ENCODE measurements at regions not wholly inside any gene's neighbourhood (a gene's known extent, or its start where the extent isn't known, plus 50 kb on each side); places are given as distances from the start of the nearest gene placed in this dataset.
"Not testable (repeated sequence)": the region's sequence is repeated elsewhere in the genome, so short reads cannot be mapped to it uniquely, and the experiment has no call there.

DNA sequence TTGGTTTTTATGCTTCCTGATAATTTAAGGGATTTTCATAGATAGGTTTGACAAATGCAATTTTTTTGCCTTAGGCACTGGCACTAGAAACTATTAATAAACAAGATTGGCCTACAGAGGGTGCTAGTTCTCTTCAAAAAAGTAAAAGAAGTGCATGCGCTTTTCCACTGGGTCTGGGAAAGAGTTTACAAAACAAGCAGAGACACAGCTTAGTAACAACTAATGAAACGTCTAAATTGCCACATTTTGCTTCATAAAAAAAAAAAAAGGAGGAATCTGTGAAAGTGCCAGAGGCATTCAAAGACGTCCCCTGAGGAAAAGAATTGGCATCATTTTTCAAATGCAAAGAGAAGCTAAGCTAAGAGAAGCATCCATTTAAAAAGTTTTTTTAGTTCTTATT is 58.3 kb upstream of the EEA1 start:
- DNase-seq (ENCODE audit: low spot score) = peak; percentile 67

DNA sequence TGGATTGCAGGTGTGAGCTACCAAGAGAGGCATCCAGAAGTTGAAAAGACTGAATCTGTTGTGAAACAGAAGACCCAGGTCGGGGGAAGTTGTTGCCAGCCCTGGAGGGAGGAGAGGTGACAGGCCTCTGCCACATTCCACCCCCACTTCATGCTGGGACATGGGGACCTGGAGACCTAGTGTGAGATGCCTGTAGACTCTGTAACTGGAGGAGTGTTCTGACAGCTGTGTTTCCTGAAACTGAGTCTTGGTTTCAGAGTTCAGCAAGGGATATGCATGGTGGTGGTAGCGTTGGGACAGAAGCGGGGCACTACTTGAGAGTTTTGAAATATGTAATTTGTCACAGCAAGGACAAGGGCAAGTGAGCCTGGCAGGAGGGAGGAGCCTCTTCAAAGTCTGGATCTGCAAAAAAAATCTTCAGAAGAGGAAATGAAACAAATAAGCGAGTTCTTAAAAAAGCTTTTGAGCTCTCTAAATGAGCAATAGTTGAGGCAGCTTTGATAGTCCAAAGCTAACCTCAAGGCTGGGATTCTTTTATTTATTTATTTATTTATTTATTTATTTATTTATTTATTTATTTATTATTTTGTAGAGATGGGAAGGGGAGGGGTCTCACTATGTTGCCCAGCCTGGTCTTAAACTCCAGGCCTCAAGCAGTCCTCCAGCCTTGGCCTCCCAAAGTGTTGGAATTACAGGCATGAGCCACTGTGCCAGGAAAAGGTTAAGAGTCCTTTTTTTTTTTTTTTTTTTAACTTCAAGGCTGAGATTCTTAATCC is 58.9 kb upstream of the EEA1 start:
- DNase-seq (ENCODE audit: low spot score) = no peak

DNA sequence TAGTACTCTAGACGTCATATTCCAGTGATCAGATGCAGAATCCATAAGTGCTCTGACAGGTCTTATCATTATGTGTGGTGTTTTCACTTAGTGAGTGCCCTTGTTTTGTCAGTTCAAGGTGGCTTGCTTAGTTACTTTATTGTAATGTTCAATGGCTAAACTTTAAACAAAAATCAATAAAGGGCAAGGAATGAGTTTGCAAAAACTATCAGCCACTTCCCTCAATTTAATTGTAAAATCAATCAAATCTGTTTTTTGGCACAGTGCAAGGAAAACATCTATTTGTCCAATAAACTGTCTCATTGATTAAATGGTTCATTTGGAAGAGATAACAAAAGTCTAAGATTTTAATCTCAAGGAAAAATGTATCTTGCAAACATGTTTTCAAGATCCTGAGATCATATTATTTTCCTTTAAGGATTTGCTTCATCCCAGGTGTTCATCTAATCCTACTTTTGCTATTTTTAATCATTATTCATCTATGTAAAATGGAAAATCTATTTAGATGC is 59.6 kb upstream of the EEA1 start:
- DNase-seq (ENCODE audit: low spot score) = no peak

GRCh38 chr12:92989715-92990484 is 60.8 kb upstream of the EEA1 start:
- no peak for DNase-seq (ENCODE audit: low spot score)

DNA sequence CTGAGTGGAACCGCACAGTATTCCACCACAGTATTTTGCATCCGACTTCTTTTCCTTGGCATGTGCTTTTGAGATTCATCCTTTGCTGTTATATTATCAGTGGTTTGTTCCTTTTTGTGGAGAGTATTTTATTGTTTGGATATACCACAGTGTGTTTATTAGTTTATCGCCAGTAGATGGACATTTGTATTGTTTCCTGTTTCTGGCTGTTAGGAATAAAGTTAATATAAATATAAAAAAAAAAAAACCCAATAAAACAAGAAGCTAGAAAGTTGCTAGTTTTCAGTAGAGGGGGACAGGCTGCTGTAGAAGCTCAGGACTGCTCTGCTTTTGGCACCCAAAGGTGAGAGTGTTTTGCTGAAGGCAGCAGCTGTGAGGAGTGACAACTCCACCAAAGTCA is 62.0 kb upstream of the EEA1 start:
- DNase-seq (ENCODE audit: low spot score) = no peak

- no peak for DNase-seq (ENCODE audit: low spot score)
Measured at GRCh38 chr12:92992041-92992440, 62.9 kb upstream of the EEA1 start.

- no peak for DNase-seq (ENCODE audit: low spot score)
Measured at GRCh38 chr12:92993259-92993658, 64.2 kb upstream of the EEA1 start.

DNA sequence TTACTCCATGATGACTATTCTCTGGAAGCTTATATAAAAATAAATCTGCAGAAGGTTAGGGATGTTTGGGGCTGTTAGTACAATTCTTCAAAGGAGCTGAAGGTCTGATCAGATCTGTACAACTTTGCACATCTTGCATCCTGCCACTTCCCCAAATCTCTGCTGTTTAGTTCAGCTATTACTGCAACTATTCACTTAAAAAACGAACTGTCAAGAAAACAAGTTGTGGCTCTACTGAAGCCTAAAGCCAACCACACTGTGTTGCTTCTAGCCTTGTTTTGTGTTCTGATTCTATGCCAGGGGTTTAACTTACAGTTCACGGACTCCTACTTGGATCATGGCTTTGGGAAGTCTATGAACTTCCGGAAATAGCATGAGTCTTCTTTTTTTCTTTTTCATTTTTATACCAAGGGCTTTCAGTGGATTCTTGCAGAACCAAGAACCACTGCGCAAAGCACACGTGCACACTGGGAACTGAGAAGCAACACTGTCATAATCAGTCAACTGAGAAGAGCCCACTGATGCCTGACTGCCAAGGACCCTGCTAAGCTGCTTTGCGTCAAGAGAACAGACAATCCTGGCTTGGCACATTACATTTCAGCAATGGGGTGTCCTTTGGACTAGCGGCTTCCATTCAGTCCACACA is 66.3 kb upstream of the EEA1 start:
- DNase-seq (ENCODE audit: low spot score) = no peak

- DNase-seq (ENCODE audit: low spot score) = no peak
Measured at GRCh38 chr12:93000026-93000425, 70.9 kb upstream of the EEA1 start.

- no peak for DNase-seq (ENCODE audit: low spot score)
Measured at GRCh38 chr12:93001407-93001806, 72.3 kb upstream of the EEA1 start.

DNA sequence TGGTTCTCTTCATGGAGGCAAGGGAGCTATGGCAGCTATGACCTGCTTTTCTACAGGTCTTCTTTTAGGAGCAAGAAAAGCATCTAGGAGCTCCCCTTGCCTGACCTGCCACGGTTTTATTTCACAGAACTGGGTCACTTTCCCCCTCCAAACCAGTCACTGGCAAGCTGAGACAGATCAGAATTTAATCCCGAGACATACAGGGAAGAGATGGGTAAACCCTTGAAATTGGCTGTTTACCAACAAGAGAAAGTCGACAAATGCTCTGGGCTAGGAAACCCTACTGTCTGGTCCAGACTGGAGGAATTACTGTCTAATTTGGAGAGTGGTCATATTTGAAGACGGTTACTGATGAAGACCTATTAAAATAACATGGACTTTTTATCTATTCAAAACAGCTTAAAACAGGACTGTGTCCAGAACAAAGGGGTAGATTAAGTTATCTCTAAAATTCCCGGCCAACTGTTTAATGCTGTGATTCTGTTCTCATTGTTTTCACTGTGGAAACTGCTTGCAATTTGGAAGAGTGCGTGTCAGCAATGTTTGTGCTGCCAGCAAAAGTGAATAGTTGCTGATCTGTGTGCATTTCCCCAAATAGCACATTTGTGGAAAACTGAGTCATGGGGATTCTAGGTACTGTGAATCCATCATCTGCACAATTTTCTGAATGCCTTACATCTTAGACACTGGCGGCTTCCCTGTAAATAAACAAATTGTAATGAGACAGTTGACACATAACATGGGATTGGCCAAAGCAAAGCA is 73.4 kb upstream of the EEA1 start:
- DNase-seq (ENCODE audit: low spot score) = no peak

GRCh38 chr12:93003531-93004239 is 74.6 kb upstream of the EEA1 start:
- DNase-seq (ENCODE audit: low spot score) = no peak

GRCh38 chr12:93005928-93006392 is 76.9 kb upstream of the EEA1 start:
- DNase-seq (ENCODE audit: low spot score) = no peak

DNA sequence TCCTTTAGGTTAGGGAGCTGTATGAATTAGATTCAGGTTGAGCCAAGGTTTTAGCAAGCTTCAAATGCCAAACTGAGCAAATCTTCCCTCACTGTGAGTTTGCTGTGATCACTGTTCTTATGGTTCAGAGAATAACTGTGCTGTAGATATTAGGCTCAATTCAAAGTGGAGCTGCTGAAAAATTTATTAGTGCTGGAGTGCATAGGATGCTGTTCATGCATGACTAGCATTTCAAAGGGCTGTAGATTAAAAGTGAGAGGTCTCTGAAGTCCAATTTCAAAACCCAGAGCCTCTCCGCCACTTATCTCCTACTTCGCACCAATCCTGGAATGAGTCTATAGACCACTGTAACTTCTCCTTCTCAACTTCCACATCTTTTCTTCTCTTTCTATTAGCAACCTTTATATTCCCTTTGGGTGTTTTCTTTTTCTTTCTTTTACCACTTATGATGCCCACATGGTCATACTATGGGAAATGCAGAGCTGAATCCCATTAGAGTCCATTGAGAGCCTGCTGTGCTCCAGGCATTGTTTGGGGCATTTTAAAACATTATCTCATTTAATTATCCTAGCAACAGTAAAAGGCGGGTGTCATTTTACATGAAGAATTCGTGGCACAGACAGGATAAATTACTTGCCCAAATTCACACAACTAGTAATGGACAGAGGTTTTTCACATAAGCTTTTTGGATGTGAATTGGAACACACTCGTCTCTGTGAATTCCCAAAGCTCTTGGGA is 77.5 kb upstream of the EEA1 start:
- DNase-seq (ENCODE audit: low spot score) = no peak

GRCh38 chr12:93007544-93007943 is 78.4 kb upstream of the EEA1 start:
- no peak for DNase-seq (ENCODE audit: low spot score)

GRCh38 chr12:93008044-93008778 is 79.1 kb upstream of the EEA1 start:
- no peak for DNase-seq (ENCODE audit: low spot score)

- not testable (repeated sequence) for DNase-seq (ENCODE audit: low spot score)
Measured at GRCh38 chr12:93008880-93009279, 79.8 kb upstream of the EEA1 start.

- no peak for DNase-seq (ENCODE audit: low spot score)
Measured at GRCh38 chr12:93009533-93009932, 80.4 kb upstream of the EEA1 start.

DNA sequence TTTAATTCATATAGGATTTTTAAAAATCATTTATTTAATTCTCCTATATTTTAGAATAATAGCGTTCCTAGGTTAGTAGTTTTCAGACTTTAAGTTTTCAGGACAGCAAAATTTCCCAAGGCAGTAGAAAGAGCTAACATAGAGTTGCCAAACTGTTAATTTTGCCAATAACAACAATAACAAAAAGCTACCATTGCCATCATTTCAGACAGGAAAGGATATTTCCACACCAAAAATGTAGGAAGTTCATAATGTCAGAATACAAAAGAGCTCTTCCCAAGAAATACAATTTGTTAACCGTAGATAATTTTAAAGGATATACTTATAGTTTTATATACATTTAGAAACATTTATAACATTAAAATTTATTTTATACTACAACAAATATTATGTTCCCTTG is 81.4 kb upstream of the EEA1 start:
- no peak for DNase-seq (ENCODE audit: low spot score)

- DNase-seq (ENCODE audit: low spot score) = no peak
Measured at GRCh38 chr12:93011100-93011499, 82.0 kb upstream of the EEA1 start.

All from hematopoietic multipotent progenitor cell treated with erythropoietin and hydrocortisone succinate and interleukin-3 and kit ligand, for 17 days (in vitro differentiated cells).